Stimulated activated CD8-positive, alpha-beta memory T cell treated with anti-CD3 and anti-CD28 coated beads, Interleukin-4, amount 100 ng/mL, for 24 hours (primary cell): ENCODE measurements at regions not wholly inside any gene's neighbourhood (a gene's known extent, or its start where the extent isn't known, plus 50 kb on each side); places are given as distances from the start of the nearest gene placed in this dataset.

ENCODE experiments used
- DNase-seq: peaks from one replicate; pipeline ENCODE4 v3.0.0-alpha.2; 2020; ENCODE audit warnings: low read depth

- DNase-seq: no peak
These were observed 605.2 kb downstream of the CCDC171 start for GRCh38 chr9:16158093-16158492.

GRCh38 chr9:16161483-16161882, 608.6 kb downstream of the CCDC171 start:
- DNase-seq: no peak

GRCh38 chr9:16170119-16170518, 617.3 kb downstream of the CCDC171 start:
- DNase-seq: no peak

- no peak for DNase-seq
These were observed 619.1 kb downstream of the CCDC171 start for GRCh38 chr9:16171911-16172310.

- DNase-seq: no peak
These were observed 620.0 kb downstream of the CCDC171 start for GRCh38 chr9:16172796-16173195.

GRCh38 chr9:16174915-16175314, 622.1 kb downstream of the CCDC171 start:
- no peak for DNase-seq

- no peak for DNase-seq
These were observed 622.6 kb downstream of the CCDC171 start for GRCh38 chr9:16175461-16175860.

- DNase-seq: no peak
These were observed 625.5 kb downstream of the CCDC171 start for GRCh38 chr9:16178294-16178693.

- no peak for DNase-seq
These were observed 626.7 kb downstream of the CCDC171 start for GRCh38 chr9:16179566-16179965.

GRCh38 chr9:16180091-16180490, 627.2 kb downstream of the CCDC171 start:
- no peak for DNase-seq

- DNase-seq: no peak
These were observed 627.7 kb downstream of the CCDC171 start for GRCh38 chr9:16180546-16180945.

- no peak for DNase-seq
These were observed 628.7 kb downstream of the CCDC171 start for GRCh38 chr9:16181539-16181938.

- DNase-seq: no peak
These were observed 629.9 kb downstream of the CCDC171 start for GRCh38 chr9:16182784-16183183.

- DNase-seq: no peak
These were observed 632.3 kb downstream of the CCDC171 start for GRCh38 chr9:16184964-16185646.

GRCh38 chr9:16191191-16191590, 638.3 kb downstream of the CCDC171 start:
- no peak for DNase-seq

- peak; percentile 12 for DNase-seq
These were observed 639.0 kb downstream of the CCDC171 start for GRCh38 chr9:16191691-16192402.

- DNase-seq: no peak
These were observed 639.7 kb downstream of the CCDC171 start for GRCh38 chr9:16192403-16193017.

GRCh38 chr9:16193066-16193465, 640.2 kb downstream of the CCDC171 start:
- no peak for DNase-seq

- no peak for DNase-seq
These were observed 643.4 kb downstream of the CCDC171 start for GRCh38 chr9:16196206-16196605.

GRCh38 chr9:16197578-16198370, 644.9 kb downstream of the CCDC171 start:
- no peak for DNase-seq

- DNase-seq: no peak
These were observed 646.2 kb downstream of the CCDC171 start for GRCh38 chr9:16198996-16199395.

GRCh38 chr9:16202221-16202620, 649.4 kb downstream of the CCDC171 start:
- DNase-seq: no peak
